Kidney (tissue), 13 donors: ENCODE measurements at regions not wholly inside any gene's neighbourhood (a gene's known extent, or its start where the extent isn't known, plus 50 kb on each side); places are given as distances from the start of the nearest gene placed in this dataset.
A peak's percentile ranks its signal among the peaks of the same experiment; 100 is the strongest.

Experiments used
- DNase-seq, 5 donors: peaks; one replicate each; pipeline ENCODE4 v3.0.0-alpha.2; 2013 to 2020
- FAIRE-seq: peaks from 2 replicates; lab custom pipeline; 2012; peaks lifted over from hg19 to GRCh38; lab: Jason Lieb, UNC
- H3K27ac ChIP-seq, 2 donors: one replicate each; pipeline ENCODE4 v1.7.0; 2013; ENCODE audit warnings: low read depth in 2 of 2, low read length in 2 of 2, inconsistent platforms in 1 of 2
- H3K27me3 ChIP-seq: one replicate; pipeline ENCODE4 v1.7.1; 2013; ENCODE audit warnings: low read length, inconsistent platforms; ENCODE audit not compliant: control insufficient read depth, insufficient read depth
- H3K36me3 ChIP-seq, 3 donors: one replicate each; pipeline versions ENCODE4 v1.7.0 to v1.7.1; 2013; ENCODE audit warnings: low read length in 3 of 3, control low read depth in 1 of 3, inconsistent platforms in 1 of 3; ENCODE audit not compliant: insufficient read depth in 3 of 3, control insufficient read depth in 2 of 3
- H3K4me1 ChIP-seq, 3 donors: one replicate each; pipeline versions ENCODE4 v1.7.0 to v1.7.1; 2013; ENCODE audit warnings: low read length in 3 of 3, inconsistent platforms in 1 of 3, low read depth in 1 of 3; ENCODE audit not compliant: control insufficient read depth in 2 of 3, insufficient read depth in 2 of 3
- H3K4me3 ChIP-seq, 3 donors: one replicate each; pipeline versions ENCODE4 v1.7.0 to v1.8.1; 2013; ENCODE audit warnings: low read length in 3 of 3, control low read depth in 1 of 3, inconsistent platforms in 1 of 3
- H3K9ac ChIP-seq, 3 donors: one replicate each; pipeline versions ENCODE4 v1.7.0 to v1.7.1; 2013; ENCODE audit warnings: low read length in 3 of 3, control low read depth in 1 of 3, inconsistent platforms in 1 of 3
- H3K9me3 ChIP-seq, 3 donors: one replicate each; pipeline versions ENCODE4 v1.7.0 to v1.7.1; 2013; ENCODE audit warnings: low read length in 3 of 3, control low read depth in 1 of 3, inconsistent platforms in 1 of 3; ENCODE audit not compliant: control insufficient read depth in 2 of 3, insufficient read depth in 1 of 3
- CTCF ChIP-seq: IDR thresholded peaks from 3 replicates; pipeline ENCODE4 v1.5.1; 2012; ENCODE audit warnings: mild to moderate bottlenecking, moderate library complexity, borderline replicate concordance; ENCODE audit not compliant: insufficient read depth; ENCODE audit errors: extremely low read depth
- intact Hi-C: fragments of 100-400 bp; cut with DNase I; formaldehyde crosslinking; loops from one replicate; pipeline ENCODE4 v1.11.1; 2022
- donor health status: control.
- donor health status: control.
- donor health status: control.
- donor health status: control.
- donor health status: control.
- donor health status: DM: yes; HTN: yes; CAD: no.
- donor health status: Normal renal cell carcinoma (clear cell type).

DNA sequence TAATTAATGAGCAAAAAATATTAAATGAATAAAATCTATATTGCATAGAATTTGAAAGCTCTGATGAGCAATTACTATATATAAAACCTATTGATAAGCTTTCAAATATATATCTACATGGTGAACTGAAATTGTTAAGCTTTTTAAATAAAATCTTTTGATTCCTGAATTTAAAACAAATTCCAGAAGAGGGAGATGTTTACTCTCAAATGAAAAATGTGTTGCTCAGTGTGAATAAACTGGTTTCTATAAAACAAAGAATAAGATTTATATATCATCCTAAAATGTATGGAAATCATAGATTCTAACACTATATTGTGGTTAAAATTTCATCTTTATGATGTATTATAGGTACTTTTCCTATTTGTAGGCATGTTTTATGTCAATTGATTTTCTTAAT is 171.5 kb upstream of the SLITRK6 start:
- Histone ChIP-seq H3K27ac (no peak overlapping the region), H3K9me3 (no peaks in the 10 kb centered on the region), H3K4me3 (no peak overlapping the region), H3K27me3 (no peaks in the 10 kb centered on the region), H3K9ac (no peak overlapping the region), H3K36me3 (no peaks in the 10 kb centered on the region), H3K4me1 (no peaks in the 10 kb centered on the region)
- DNase-seq (peak in 2 of 5 donors; percentile 6 to 25), FAIRE-seq (no peak)
- intact Hi-C loops, result no loop called here
- no peak for TF ChIP-seq CTCF

DNA sequence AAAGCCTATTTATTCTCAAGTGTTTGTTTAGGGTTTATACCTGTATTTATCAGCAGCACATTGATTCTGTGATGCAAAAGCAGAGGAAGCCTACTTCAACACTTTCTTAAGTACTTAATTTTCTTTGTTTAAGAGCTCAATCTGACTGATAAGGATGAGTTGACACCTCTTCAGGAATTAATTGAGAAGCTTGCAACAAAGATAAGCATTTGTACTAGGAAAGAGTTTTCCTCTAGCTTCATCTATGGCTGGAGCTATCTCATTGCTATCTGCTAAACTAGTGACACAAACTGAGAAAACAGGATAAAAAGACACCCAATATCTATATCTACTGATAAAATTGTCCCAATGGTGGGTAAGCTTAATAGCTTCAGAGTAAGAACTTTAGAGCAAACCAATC is 170.1 kb upstream of the SLITRK6 start:
- no peak overlapping the region for H3K4me3 ChIP-seq
- FAIRE-seq (no peak), DNase-seq (no peak)
- H3K36me3 ChIP-seq, result no peaks in the 10 kb centered on the region
- no peak overlapping the region for H3K27ac ChIP-seq
- intact Hi-C loops, result no loop called here
- no peaks in the 10 kb centered on the region for H3K4me1 ChIP-seq
- no peaks in the 10 kb centered on the region for H3K27me3 ChIP-seq
- no peaks in the 10 kb centered on the region for H3K9me3 ChIP-seq
- TF ChIP-seq CTCF, result no peak
- no peak overlapping the region for H3K9ac ChIP-seq

DNA sequence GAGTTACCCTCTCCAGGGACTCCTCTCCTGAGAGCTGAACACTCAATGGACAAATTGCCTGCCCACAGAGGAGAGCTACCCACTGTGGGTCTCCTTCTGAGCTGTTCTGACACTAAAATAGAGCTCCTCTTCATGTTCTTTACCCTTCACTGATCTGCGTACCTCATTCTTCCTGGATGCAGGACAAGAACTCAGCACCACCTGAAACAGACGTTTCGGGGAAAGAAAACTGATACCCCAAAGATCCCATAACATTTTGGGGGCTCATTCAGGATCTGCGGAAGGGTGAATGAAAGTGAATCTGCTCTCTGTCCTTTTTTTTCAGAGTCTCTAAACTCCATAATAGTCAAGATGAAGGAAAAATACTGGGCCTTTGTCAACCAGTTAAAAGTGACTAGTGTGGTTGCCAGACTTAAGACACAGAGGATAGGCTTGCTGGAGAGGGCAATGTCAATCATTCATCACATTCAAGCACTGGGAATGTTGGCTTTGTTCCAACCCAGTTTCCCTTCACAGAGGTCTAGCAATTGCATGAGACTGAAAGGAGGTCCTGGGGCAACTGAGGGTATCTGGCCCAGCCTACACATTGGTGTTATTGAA is 136.7 kb upstream of the SLITRK6 start:
- no peak for TF ChIP-seq CTCF
- intact Hi-C loops, result no loop called here
- DNase-seq, result no peak
- Histone ChIP-seq H3K9me3 (peaks cover 0 to 21% (median 8%) of the 10 kb centered on the region in 3 donors), H3K4me3 (no peak overlapping the region), H3K9ac (no peak overlapping the region), H3K27ac (no peak overlapping the region), H3K36me3 (no peaks in the 10 kb centered on the region), H3K4me1 (no peaks in the 10 kb centered on the region), H3K27me3 (no peaks in the 10 kb centered on the region)
- no peak for FAIRE-seq

- TF ChIP-seq CTCF, result no peak
- FAIRE-seq, result no peak
Observed at GRCh38 chr13:85930108-85930507, 130.9 kb upstream of the SLITRK6 start.

More at GRCh38 chr13:85930108-85930507, 130.9 kb upstream of the SLITRK6 start:
- H3K36me3 ChIP-seq, result no peaks in the 10 kb centered on the region
- DNase-seq, result no peak
- intact Hi-C loops, result no loop called here
- H3K9ac ChIP-seq, result no peak overlapping the region
- no peak overlapping the region for H3K27ac ChIP-seq
- no peak overlapping the region for H3K4me3 ChIP-seq
- no peaks in the 10 kb centered on the region for H3K4me1 ChIP-seq
- no peaks in the 10 kb centered on the region for H3K27me3 ChIP-seq
- H3K9me3 ChIP-seq, result peaks cover 0 to 3% (median 0%) of the 10 kb centered on the region in 3 donors
